ENCODE measurements at regions not wholly inside any gene's neighbourhood (a gene's known extent, or its start where the extent isn't known, plus 50 kb on each side); places are given as distances from the start of the nearest gene placed in this dataset.
A peak's percentile ranks its signal among the peaks of the same experiment; 100 is the strongest.

DNA sequence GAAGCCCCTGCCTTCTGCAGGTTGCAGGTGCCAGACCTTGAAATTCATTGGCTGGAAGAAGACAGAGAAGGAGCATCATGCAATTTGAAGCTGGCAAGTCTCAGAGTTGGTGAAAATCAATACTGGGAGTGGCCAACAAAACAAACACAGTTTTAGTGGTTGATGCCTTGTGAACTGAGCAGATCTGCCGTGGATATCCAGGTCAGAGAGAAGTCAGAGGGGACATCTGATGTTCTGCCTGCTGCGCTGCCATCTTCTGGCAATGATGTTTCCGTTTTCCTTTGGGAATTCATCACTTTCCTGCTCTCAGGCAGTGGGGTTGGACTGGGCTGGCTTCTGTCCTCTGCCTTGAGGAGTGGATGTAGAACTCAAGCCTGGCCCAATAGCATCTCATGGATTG lies 132.0 kb downstream of the RPS24 start:
- ChIA-PET CTCF (no interaction called here), POLR2A (ENCODE audit: low non-redundant PET) (no interaction called here)
- intact Hi-C loops (cut with micrococcal nuclease; ENCODE audit: unreplicated experiment) = no loop called here
- H3K9me3 ChIP-seq (ENCODE audit: low read depth, low read length, poor library complexity, severe bottlenecking) = no peaks in the 10 kb centered on the region
- no peaks in the 10 kb centered on the region for H3K36me3 ChIP-seq (ENCODE audit: insufficient read depth, low read length, poor library complexity, severe bottlenecking)
- H3K4me3 ChIP-seq (ENCODE audit: low read depth, low read length, poor library complexity, severe bottlenecking) = no peak overlapping the region
- no peaks in the 10 kb centered on the region for H3K27me3 ChIP-seq (replicated peaks; ENCODE audit: insufficient read depth, low read depth, low read length, poor library complexity)
- no peak overlapping the region for H3K27ac ChIP-seq (ENCODE audit: low read depth, low read length, poor library complexity, severe bottlenecking)
- DNase-seq (ENCODE audit: low spot score) = no peak
- no TSS peak for BruUV-seq (replicated peaks)
- TF ChIP-seq, protein P1, sequence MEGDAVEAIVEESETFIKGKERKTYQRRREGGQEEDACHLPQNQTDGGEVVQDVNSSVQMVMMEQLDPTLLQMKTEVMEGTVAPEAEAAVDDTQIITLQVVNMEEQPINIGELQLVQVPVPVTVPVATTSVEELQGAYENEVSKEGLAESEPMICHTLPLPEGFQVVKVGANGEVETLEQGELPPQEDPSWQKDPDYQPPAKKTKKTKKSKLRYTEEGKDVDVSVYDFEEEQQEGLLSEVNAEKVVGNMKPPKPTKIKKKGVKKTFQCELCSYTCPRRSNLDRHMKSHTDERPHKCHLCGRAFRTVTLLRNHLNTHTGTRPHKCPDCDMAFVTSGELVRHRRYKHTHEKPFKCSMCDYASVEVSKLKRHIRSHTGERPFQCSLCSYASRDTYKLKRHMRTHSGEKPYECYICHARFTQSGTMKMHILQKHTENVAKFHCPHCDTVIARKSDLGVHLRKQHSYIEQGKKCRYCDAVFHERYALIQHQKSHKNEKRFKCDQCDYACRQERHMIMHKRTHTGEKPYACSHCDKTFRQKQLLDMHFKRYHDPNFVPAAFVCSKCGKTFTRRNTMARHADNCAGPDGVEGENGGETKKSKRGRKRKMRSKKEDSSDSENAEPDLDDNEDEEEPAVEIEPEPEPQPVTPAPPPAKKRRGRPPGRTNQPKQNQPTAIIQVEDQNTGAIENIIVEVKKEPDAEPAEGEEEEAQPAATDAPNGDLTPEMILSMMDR (conservative IDR thresholded peaks at IDR 0.05; ENCODE audit: low read depth, low read length) = peak; percentile 29
- TF ChIP-seq EZH2 (IDR thresholded peaks at IDR 0.05; ENCODE audit: borderline replicate concordance, low read depth, low read length, poor library complexity, severe bottlenecking) = no peak
- no peaks in the 10 kb centered on the region for H3K4me1 ChIP-seq (ENCODE audit: insufficient read depth, low read length, poor library complexity, severe bottlenecking)

DNA sequence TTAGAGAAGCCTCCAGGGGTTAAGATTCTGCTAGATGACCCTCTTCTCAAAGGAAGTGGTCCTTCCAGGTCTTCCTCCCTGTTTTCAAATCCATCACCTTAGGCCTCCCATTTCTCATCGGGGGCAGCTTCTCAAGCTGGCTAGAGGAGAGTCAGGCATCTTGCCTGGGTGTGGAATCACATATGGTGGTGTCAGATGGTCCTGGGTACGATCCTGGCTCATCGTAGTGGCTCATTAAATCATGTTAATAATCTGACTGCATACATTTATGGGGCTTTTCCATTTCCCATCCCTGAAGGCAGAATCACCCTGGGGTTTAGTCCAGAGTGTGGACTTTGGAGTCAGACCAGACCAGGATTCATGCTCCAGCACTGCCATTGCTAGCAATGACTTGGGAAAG lies 132.6 kb downstream of the RPS24 start:
- no peaks in the 10 kb centered on the region for H3K36me3 ChIP-seq (ENCODE audit: insufficient read depth, low read length, poor library complexity, severe bottlenecking)
- no peaks in the 10 kb centered on the region for H3K27me3 ChIP-seq (replicated peaks; ENCODE audit: insufficient read depth, low read depth, low read length, poor library complexity)
- TF ChIP-seq, protein P1 (conservative IDR thresholded peaks at IDR 0.05; ENCODE audit: low read depth, low read length) = no peak
- TF ChIP-seq EZH2 (IDR thresholded peaks at IDR 0.05; ENCODE audit: borderline replicate concordance, low read depth, low read length, poor library complexity, severe bottlenecking) = no peak
- CTCF ChIA-PET = no interaction called here
- no TSS peak for BruUV-seq (replicated peaks)
- intact Hi-C loops (cut with micrococcal nuclease; ENCODE audit: unreplicated experiment) = no loop called here
- H3K9me3 ChIP-seq (ENCODE audit: low read depth, low read length, poor library complexity, severe bottlenecking) = no peaks in the 10 kb centered on the region
- H3K4me3 ChIP-seq (ENCODE audit: low read depth, low read length, poor library complexity, severe bottlenecking) = no peak overlapping the region
- H3K4me1 ChIP-seq (ENCODE audit: insufficient read depth, low read length, poor library complexity, severe bottlenecking) = no peaks in the 10 kb centered on the region
- no peak overlapping the region for H3K27ac ChIP-seq (ENCODE audit: low read depth, low read length, poor library complexity, severe bottlenecking)
- DNase-seq (ENCODE audit: low spot score) = no peak
- POLR2A ChIA-PET (ENCODE audit: low non-redundant PET) = no interaction called here

DNA sequence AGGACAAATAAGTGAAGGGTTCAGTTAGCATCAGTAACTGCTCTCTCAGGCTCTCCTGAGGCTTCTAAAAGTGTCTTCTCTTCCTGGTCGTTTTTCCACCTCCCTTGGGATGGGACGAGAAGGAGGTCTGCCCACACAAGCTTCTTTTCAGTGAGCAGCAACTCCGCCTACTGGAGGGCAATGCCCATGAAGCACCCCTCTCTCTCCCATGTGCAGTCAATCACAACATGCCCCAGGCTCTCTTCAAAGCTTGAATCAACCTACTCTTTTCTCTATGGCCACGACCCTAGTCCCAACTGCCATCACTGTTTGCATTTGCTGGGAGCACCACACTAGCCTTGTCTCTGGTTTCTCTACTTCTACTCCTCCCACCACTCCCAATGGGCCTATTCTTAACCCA lies 135.6 kb downstream of the RPS24 start:
- H3K27me3 ChIP-seq (replicated peaks; ENCODE audit: insufficient read depth, low read depth, low read length, poor library complexity) = no peaks in the 10 kb centered on the region
- DNase-seq (ENCODE audit: low spot score) = no peak
- H3K4me1 ChIP-seq (ENCODE audit: insufficient read depth, low read length, poor library complexity, severe bottlenecking) = no peaks in the 10 kb centered on the region
- BruUV-seq (replicated peaks) = no TSS peak
- H3K27ac ChIP-seq (ENCODE audit: low read depth, low read length, poor library complexity, severe bottlenecking) = no peak overlapping the region
- H3K9me3 ChIP-seq (ENCODE audit: low read depth, low read length, poor library complexity, severe bottlenecking) = no peaks in the 10 kb centered on the region
- no peak overlapping the region for H3K4me3 ChIP-seq (ENCODE audit: low read depth, low read length, poor library complexity, severe bottlenecking)
- TF ChIP-seq, protein P1 (conservative IDR thresholded peaks at IDR 0.05; ENCODE audit: low read depth, low read length) = no peak
- TF ChIP-seq EZH2 (IDR thresholded peaks at IDR 0.05; ENCODE audit: borderline replicate concordance, low read depth, low read length, poor library complexity, severe bottlenecking) = no peak
- ChIA-PET CTCF (no interaction called here), POLR2A (ENCODE audit: low non-redundant PET) (no interaction called here)
- intact Hi-C loops (cut with micrococcal nuclease; ENCODE audit: unreplicated experiment) = no loop called here
- no peaks in the 10 kb centered on the region for H3K36me3 ChIP-seq (ENCODE audit: insufficient read depth, low read length, poor library complexity, severe bottlenecking)
